PFSK-1 (cell line): ENCODE measurements at regions not wholly inside any gene's neighbourhood (a gene's known extent, or its start where the extent isn't known, plus 50 kb on each side); places are given as distances from the start of the nearest gene placed in this dataset.

Experiments
- FOXP2 ChIP-seq: optimal IDR thresholded peaks from 2 replicates; pipeline ENCODE3; 2011; ENCODE audit warnings: borderline replicate concordance, control low read depth, inconsistent platforms; ENCODE audit not compliant: insufficient read depth; ENCODE audit errors: extremely low read length, extremely low read depth
- POLR2AphosphoS5 ChIP-seq: IDR thresholded peaks from 2 replicates; pipeline ENCODE4 v1.6.1; 2012; ENCODE audit warnings: low read depth, mild to moderate bottlenecking, control low read depth, low read length, moderate library complexity
- SIN3A ChIP-seq: IDR thresholded peaks from 2 replicates; pipeline ENCODE4 v1.6.1; 2012; ENCODE audit warnings: mild to moderate bottlenecking, low read length, moderate library complexity, borderline replicate concordance; ENCODE audit not compliant: insufficient read depth
- TAF1 ChIP-seq: IDR thresholded peaks from 2 replicates; pipeline ENCODE4 v1.6.1; 2012; ENCODE audit warnings: low read length, control low read depth, borderline replicate concordance; ENCODE audit not compliant: insufficient read depth
- TF ChIP-seq, protein P1 (sequence below), 2 experiments: IDR thresholded peaks; 2 replicates each; pipeline versions ENCODE4 v1.6.1 to v1.8.0; 2011 to 2012; ENCODE audit warnings: low read depth in 2 of 2, low read length in 2 of 2, control low read depth in 1 of 2, inconsistent platforms in 1 of 2, mild to moderate bottlenecking in 1 of 2, moderate library complexity in 1 of 2; ENCODE audit not compliant: insufficient read depth in 1 of 2

DNA sequence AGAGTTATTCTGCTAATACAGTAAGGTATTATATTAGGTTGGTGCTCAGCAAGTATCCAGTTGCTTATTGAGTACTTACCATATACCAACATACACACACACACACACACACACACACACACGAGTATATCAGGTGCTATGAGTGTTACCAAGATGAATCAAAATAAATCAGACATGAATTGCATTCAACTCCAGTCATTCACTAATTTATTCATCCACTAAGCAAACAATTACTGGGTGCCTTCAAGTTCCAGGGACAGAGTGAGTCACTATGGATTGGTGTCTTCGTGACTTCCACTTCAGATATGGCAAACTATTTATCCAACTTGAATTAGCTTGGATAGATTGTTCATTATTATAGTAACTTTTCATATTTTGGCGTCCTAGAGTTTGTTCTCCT is 140.7 kb upstream of the SLC44A1 start:
- no peak for TF ChIP-seq POLR2AphosphoS5

DNA sequence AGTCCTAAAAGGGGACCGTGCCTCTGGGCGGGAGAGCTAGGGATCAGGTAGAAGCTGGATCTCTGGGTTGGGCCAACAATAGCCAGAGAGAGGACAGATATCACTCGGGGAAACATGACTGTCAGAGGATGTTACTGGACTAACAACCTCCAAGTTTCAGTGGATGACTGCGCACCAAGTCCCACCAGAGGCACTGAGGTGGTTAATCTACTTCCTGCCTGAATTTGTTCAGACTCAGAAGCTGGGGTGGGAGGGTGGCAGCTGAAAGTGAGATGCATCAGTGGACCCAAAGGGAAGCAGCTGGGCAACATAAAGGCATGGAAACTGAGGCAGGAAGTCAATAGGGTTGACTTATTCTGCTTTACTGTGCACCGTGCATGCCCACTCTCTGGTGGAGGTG is 130.1 kb upstream of the SLC44A1 start:
- TF ChIP-seq POLR2AphosphoS5 (no peak), TAF1 (no peak), SIN3A (no peak), FOXP2 (no peak)
- TF ChIP-seq, protein P1, sequence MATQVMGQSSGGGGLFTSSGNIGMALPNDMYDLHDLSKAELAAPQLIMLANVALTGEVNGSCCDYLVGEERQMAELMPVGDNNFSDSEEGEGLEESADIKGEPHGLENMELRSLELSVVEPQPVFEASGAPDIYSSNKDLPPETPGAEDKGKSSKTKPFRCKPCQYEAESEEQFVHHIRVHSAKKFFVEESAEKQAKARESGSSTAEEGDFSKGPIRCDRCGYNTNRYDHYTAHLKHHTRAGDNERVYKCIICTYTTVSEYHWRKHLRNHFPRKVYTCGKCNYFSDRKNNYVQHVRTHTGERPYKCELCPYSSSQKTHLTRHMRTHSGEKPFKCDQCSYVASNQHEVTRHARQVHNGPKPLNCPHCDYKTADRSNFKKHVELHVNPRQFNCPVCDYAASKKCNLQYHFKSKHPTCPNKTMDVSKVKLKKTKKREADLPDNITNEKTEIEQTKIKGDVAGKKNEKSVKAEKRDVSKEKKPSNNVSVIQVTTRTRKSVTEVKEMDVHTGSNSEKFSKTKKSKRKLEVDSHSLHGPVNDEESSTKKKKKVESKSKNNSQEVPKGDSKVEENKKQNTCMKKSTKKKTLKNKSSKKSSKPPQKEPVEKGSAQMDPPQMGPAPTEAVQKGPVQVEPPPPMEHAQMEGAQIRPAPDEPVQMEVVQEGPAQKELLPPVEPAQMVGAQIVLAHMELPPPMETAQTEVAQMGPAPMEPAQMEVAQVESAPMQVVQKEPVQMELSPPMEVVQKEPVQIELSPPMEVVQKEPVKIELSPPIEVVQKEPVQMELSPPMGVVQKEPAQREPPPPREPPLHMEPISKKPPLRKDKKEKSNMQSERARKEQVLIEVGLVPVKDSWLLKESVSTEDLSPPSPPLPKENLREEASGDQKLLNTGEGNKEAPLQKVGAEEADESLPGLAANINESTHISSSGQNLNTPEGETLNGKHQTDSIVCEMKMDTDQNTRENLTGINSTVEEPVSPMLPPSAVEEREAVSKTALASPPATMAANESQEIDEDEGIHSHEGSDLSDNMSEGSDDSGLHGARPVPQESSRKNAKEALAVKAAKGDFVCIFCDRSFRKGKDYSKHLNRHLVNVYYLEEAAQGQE (IDR thresholded peaks at IDR 0.05; ENCODE audit: insufficient read depth in 1 of 2, low read depth in 2 of 2, low read length in 2 of 2): no peak

DNA sequence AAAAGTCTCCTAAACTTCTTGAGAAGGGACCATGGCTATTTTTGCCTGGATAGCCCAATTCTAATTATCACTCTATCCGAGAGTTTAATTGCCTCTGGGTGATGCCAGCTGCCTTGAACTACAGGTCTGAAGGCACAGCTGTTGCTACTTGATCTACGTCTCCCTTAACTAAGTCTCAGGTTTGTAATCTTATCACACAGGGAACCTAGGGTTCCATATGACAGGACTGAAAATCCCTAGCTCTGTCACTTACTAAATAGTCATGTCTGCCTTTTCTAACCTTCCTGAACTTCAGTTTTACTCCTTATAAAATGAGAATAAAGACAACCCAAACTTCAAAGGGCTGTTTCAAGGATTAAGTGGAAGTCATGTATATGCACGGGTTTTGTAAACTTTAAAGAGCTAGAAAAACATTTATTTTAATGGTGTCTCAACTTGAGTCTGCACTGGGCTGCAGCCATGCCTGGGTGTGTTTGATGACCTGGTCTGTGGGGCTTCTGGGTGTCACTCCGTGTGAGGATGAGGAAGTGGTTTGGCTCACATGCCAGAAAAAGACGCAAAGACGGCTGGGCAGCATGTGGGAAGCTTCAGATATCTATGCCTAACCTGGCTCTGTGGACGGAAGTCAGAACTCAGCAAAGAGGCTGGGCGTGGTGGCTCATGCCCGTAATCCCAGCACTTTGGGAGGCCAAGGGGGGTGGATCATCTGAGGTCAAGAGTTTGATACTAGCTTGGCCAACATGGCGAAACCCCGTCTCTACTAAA is 129.3 kb upstream of the SLC44A1 start:
- no peak for TF ChIP-seq TAF1
- no peak for TF ChIP-seq SIN3A
- TF ChIP-seq, protein P1 (IDR thresholded peaks at IDR 0.05; ENCODE audit: insufficient read depth in 1 of 2, low read depth in 2 of 2, low read length in 2 of 2): no peak
- TF ChIP-seq FOXP2: no peak

DNA sequence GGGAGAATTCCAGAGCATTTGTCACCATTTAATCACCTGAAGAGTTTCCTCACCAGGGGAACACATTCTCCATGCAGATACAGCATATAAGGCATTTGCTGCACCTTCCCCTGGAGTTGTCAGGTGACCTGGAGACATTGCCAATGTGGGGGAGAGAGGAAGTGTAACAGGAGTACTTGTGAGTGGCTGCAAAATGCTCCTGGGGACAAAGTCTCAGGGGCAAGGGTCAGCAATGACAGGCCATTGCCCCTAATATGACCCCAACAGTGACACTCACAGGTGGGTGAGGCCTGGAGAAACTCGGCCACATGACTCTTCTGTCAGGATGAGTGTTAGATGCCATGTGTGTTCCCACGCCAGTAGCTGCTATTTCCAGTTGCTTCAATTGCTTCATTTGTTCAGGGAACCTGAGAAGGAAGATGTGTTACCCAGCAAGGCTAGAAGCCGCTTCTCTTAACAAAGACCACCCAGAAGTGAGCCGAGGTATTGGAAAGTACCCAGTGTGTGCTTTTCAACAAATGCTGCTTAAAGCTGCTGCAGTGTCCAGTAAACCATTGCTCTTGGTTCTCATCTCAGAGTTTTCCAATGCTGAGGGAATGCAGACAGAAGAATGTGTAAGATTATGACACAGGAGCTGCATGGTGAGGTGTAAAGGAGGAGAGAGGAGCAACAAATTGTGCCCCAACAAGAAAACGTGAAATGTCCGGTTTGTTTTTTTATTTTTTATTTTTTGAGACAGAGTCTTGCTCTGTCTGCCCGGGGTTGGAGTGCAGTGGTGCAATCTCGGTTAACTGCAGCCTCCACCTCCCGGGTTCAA is 128.2 kb upstream of the SLC44A1 start:
- TF ChIP-seq POLR2AphosphoS5: no peak
- TF ChIP-seq, protein P1 (IDR thresholded peaks at IDR 0.05; ENCODE audit: insufficient read depth in 1 of 2, low read depth in 2 of 2, low read length in 2 of 2): no peak
- TF ChIP-seq FOXP2: no peak
- no peak for TF ChIP-seq SIN3A
- TF ChIP-seq TAF1: no peak

DNA sequence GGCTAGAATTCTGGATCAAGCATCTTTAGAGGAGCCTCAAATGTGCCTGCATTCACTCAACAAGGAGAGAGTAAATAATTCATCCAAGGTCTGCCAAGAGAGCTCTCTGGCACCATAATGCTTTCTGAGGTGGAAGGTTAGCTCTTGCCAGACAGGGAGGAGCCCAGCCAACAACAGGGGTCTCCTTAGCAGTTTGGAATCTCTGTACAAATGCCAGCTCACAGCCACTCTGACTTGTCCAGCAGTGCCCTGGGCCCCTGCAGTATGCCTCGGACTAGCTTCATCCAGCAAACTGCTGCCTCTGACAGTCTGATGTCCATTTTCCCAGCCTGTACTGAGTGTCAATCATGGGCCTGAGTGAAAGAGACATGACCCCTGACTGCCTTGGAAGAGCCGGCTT is 127.2 kb upstream of the SLC44A1 start:
- TF ChIP-seq TAF1: no peak
- TF ChIP-seq SIN3A: no peak
- TF ChIP-seq, protein P1 (IDR thresholded peaks at IDR 0.05; ENCODE audit: insufficient read depth in 1 of 2, low read depth in 2 of 2, low read length in 2 of 2): no peak
- no peak for TF ChIP-seq POLR2AphosphoS5
- no peak for TF ChIP-seq FOXP2
